Lower leg skin (tissue), 3 donors: ENCODE measurements at regions not wholly inside any gene's neighbourhood (a gene's known extent, or its start where the extent isn't known, plus 50 kb on each side); places are given as distances from the start of the nearest gene placed in this dataset.

Experiments used
- CTCF ChIP-seq, 3 donors: fragments of 450-650 bp; IDR thresholded peaks; one replicate each; pipeline ENCODE4 v1.5.1; 2016; ENCODE audit warnings: antibody characterized with exemption in 3 of 3, mild to moderate bottlenecking in 3 of 3, moderate library complexity in 2 of 3
- POLR2A ChIP-seq, 2 donors: fragments of 450-650 bp; IDR thresholded peaks; one replicate each; pipeline ENCODE4 v1.6.1; 2016 to 2017; ENCODE audit warnings: antibody characterized with exemption in 2 of 2, mild to moderate bottlenecking in 1 of 2, moderate library complexity in 1 of 2

GRCh38 chr12:130078852-130079251 lies 83.4 kb upstream of the FZD10 start:
- TF ChIP-seq CTCF (IDR thresholded peaks at IDR 0.05): no peak
- TF ChIP-seq POLR2A (IDR thresholded peaks at IDR 0.05): no peak
